CD4-positive, alpha-beta T cell treated with Interferon gamma for 1 hour (primary cell): ENCODE measurements at regions not wholly inside any gene's neighbourhood (a gene's known extent, or its start where the extent isn't known, plus 50 kb on each side); places are given as distances from the start of the nearest gene placed in this dataset.

ENCODE experiments used
- DNase-seq: peaks from one replicate; pipeline ENCODE4 v3.0.0-alpha.2; 2020

- no peak for DNase-seq
Measured at GRCh38 chr13:73482556-73482955, 423.8 kb downstream of the KLF5 start.

DNA sequence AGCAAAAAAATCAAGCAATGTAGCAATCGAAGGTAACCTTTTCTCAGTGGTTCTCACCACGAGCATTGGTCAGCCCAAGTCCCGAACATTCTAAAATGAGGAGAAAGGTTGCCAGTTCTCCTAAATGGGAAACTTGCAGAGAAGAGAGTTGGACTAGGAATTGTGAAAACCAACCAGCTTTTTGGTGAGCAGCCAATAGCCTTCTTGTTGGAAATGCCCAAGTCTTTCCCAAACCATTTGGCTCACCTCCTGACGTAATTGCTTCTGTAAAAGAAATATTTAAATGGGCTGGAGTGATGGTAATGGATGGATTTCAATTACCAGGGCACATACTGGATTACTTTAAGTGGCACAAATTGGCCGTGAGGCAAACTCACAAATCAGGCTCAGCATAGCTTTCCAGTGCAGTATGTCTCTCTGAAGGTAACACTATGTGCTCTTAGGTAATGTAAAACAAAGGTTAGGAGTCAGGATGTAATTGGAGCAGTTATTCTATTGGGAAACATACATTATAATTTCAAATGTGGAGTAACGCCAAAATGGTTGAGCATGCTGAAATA is 423.2 kb downstream of the KLF5 start:
- no peak for DNase-seq

GRCh38 chr13:73480779-73481559 is 422.2 kb downstream of the KLF5 start:
- no peak for DNase-seq

DNA sequence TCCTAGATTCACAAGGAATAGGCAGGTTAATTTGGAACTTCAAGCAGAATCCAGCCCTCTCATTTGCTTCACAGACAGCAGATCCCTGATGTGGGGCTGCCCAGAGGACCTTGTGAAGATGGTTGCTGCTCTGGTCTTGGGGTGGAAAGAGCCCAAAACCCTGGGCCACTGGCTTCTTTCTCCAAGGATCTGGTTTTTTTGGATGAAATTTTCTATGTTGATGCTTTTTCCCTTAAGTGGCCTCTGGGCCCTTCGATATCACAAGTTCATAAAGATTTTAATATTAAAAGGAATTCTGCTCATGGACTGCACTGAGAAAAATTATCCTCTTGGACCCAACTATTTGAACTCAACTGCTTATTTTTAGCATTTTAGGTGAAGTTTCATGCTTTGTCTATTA is 421.1 kb downstream of the KLF5 start:
- no peak for DNase-seq

DNA sequence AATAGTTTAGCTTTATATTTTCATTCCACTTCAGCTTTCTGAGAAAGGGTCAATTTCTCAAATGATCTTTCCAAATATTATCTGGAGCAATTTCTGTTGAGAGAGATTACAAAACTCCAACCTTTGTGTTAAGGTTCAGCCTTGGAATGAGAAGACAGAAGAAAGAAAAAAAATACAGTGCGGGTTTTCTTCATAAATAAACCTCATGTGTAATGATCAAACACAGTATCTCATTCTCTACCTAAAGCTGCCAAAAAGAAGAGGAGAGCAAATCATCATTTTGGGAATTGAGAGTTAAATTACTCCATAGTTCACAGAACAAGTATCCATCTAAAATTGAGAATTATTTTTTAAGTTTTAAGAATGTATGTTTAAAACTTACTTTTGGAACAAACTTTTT is 420.5 kb downstream of the KLF5 start:
- no peak for DNase-seq

- DNase-seq: no peak
Measured at GRCh38 chr13:73477441-73477840, 418.6 kb downstream of the KLF5 start.

- DNase-seq: no peak
Measured at GRCh38 chr13:73473016-73473415, 414.2 kb downstream of the KLF5 start.

- DNase-seq: no peak
Measured at GRCh38 chr13:73467125-73467524, 408.3 kb downstream of the KLF5 start.

- no peak for DNase-seq
Measured at GRCh38 chr13:73466561-73466960, 407.8 kb downstream of the KLF5 start.

DNA sequence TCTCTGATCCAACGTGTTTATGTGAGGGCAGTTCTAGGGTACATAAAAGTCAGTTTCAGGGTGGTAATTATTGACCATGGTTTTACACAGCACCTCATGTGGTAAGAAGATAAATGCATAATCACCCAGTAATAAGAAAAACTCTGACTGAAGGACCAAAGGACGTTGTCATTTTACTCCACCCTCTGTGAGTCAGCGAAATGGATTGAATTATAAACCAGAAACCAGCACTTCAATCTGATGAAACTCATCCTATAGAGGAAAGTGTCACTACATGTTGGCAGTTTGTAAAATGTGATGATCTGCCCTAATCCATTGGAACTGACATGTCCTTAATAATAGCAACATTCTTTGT is 406.8 kb downstream of the KLF5 start:
- DNase-seq: no peak

- no peak for DNase-seq
Measured at GRCh38 chr13:73464758-73465616, 406.2 kb downstream of the KLF5 start.

DNA sequence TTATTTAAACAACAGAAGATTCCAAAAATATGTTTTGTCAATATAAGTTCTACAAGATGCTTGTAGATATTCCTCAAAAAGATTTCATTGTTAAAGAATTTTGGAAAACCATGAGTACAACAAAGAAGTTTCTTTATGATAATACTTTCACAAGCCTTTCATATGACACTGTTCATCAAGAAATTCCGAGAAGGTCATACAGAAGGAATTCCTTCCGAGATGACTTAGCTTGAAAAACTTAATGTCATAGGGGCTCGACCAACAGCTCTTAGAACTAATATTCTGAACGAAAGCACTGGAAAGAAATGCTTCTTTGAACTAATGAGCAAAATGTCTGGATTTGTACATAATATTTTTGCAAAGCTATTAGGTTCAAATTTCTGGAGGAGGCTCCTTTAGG is 403.4 kb downstream of the KLF5 start:
- no peak for DNase-seq

GRCh38 chr13:73451221-73452029 is 392.6 kb downstream of the KLF5 start:
- no peak for DNase-seq

DNA sequence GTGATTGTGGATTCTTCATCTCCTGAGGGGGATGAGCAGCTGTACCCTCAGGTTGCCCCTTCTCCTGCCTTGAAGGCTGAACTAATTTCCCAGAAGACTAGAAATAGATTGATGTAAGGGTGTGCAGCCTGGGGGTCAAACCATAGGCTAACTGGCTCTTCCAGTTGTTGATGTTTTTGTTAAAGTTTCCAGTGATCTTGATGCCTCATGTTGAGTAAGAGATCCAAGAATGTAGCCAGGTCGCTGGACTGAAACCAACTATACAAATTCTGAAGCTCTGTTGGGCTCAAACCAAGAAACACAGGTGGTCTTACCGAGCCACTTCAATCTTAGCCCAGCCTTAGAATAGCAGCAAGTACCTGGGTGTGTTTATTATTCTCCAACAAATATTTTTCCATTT is 391.8 kb downstream of the KLF5 start:
- no peak for DNase-seq

GRCh38 chr13:73449252-73449651 is 390.4 kb downstream of the KLF5 start:
- no peak for DNase-seq

DNA sequence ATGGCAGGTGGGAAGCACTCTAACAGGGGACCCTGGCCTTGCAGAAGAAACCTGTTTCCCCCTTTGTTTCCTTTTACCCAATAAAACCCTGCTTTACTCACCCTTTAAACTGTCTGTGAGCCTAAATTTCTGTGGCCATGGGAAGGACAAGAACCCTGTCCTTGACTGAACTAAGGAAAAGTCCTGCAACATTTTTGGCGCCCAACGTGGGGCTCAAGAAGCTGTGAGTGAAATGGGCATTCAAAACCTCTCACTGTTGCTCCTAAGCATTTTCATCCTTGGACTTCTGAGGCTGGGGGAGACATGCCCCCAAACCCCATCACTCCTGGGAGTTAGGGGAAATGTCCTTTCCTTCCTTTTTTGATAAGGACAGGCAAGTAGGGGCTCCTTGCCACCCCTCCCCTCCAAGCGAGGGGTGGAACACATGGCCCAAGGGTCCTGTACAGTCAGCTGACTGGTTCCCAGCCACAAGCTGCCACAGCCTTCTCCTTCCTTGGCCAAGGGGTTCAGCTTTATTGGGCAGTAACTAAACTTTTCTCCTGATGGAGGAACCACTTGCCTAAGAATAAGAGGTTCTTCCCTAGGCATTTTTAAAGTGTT is 381.6 kb downstream of the KLF5 start:
- DNase-seq: no peak

- DNase-seq: no peak
Measured at GRCh38 chr13:73433890-73434289, 375.1 kb downstream of the KLF5 start.

DNA sequence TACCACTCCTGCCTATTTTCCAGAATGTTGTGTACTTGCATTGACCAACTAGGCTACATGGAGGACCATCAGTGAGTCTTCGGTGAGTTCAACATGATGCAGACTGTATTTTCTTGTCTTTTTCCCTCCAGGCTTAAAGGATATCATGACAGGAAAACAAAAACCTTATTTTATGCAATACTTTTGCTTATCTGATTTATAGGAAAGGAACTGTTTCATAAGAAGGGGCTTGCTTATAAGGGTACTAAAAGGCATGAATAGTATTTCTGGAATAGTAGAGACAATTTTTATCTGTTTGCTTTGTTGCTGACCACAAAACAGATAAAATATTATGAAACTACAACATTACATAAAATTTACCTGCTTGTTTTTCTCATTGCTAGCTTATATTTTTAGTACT is 374.7 kb downstream of the KLF5 start:
- no peak for DNase-seq

DNA sequence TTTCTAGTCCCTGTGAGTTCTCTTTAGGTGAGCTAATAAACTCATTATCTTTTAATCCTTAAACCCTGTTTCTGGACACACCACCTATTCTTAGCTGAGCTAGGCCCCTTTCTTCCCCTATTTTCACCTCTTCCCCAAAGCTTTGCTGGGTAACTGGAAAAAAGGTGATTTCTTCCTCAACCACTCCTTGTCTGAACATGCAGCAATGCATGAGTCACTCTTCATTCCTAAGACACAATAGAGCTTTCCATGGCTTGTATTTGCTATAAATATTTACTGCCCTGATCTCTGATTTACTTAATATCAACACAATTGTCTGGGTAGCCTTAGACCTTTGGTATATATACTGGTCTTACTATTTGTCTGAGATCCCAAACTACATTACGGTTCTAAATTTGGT is 370.9 kb downstream of the KLF5 start:
- DNase-seq: no peak

DNA sequence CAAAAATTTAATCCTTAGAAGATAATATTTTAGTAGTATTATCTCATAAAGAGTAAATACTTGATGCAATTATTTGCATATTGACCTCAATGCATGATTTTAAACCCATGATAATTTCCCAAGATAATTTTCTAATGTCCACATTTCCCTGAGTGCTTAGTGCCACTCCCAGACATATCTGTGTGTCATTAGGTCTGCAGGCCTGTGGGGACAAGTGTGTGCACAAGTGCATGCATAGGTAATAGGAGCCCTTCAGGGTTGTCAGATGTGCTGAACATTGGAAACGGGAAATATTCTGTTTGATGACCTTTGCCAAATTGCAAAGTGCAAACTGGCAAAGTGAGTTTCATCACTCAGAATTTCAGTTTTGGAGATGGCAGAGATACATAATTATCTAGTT is 369.9 kb downstream of the KLF5 start:
- DNase-seq: no peak

DNA sequence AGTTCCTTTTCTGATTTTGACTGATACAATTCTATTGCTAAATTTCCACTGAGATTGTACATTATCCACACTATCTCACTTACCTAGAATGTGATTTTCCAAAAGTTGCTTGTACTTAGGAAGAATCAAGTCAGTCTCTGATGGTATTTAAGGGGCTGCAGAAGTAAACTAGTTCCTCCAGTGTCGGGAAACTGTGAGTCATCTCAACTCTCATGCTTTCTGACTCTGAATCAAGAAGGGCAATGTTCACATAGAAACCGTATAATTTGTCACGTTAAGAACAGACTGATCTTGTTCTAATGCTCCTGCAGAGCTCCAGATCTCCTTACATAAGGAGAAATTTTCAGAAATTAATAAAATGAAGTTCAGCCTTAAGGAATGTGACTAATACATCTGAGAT is 369.3 kb downstream of the KLF5 start:
- no peak for DNase-seq

DNA sequence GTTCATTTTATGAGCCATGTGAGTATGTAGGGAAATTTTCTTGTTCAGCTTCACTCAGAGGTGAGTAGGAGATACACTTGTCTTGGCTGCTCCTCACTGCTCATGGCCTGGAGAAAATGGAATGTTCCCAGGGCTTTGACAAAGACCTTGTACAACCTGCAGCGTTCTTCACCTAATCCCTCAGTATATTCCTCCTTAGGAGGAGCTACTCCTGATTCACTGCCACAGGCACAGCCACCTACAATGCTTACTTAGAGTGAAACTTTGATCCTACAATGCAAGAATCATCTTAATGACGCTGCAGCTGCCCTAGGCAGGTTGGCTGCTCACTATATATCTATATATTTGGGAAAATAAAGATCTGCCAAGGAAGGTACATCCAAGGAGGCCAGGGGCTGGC is 364.2 kb downstream of the KLF5 start:
- no peak for DNase-seq
